ENCODE measurements at regions not wholly inside any gene's neighbourhood (a gene's known extent, or its start where the extent isn't known, plus 50 kb on each side); places are given as distances from the start of the nearest gene placed in this dataset.

- ATAC-seq (no peak), DNase-seq (no peak)
- H3K27me3 Mint-ChIP-seq, result no peaks in the 10 kb centered on the region
- no peaks in the 10 kb centered on the region for H3K4me1 Mint-ChIP-seq
- H3K9me3 Mint-ChIP-seq (ENCODE audit: low read depth), result no peaks in the 10 kb centered on the region
- CTCF ChIA-PET, result no interaction called here
- no peaks in the 10 kb centered on the region for H3K36me3 Mint-ChIP-seq
- H3K27ac Mint-ChIP-seq, result no peak overlapping the region
- H3K4me3 Mint-ChIP-seq, result no peak overlapping the region
These were observed 499.0 kb upstream of the SGCD start for GRCh38 chr5:155827949-155828348.

DNA sequence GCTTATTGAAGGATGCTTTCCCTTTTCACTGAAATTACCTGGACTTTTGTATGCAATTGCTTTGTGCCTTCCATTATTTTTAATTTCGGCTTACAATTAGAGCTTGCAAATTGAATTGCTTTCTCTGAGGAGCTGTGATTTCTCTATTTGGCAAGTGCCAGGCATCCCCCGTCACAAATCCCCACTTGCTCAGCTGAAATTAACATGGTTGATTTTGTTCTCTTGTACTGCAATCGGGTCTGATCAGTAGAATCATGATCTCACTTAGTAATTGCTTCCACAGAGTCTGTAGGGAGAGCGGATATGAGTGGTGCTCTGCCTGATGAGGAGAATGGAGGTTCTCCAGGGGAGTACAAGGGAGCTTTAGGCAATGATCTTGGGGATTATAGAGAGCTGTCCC is 495.5 kb upstream of the SGCD start:
- Mint-ChIP-seq H3K27me3 (no peaks in the 10 kb centered on the region), H3K9me3 (ENCODE audit: low read depth) (no peaks in the 10 kb centered on the region), H3K36me3 (no peaks in the 10 kb centered on the region), H3K4me3 (no peak overlapping the region), H3K4me1 (no peaks in the 10 kb centered on the region), H3K27ac (no peak overlapping the region)
- CTCF ChIA-PET, result no interaction called here
- no peak for ATAC-seq
- DNase-seq, result no peak

DNA sequence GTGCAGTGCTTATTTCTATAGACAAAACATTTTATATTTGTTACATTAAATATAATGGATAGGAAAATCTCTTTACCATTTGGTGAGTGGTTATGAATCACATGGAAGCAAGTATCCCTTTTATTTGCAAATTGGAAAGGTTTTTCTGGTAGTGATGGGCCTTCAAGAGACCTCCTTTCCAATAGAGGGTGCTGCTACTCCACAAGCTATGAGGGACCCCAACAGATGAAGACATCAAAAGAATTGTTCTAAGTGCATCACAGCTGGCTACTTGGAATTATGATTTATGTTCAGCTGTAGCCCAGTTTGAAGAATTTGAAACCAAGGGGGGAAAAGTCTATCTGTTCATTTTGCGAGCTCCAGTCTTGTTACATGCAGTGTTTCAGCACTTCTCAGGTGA is 493.7 kb upstream of the SGCD start:
- CTCF ChIA-PET, result no interaction called here
- Mint-ChIP-seq H3K4me3 (no peak overlapping the region), H3K4me1 (no peaks in the 10 kb centered on the region), H3K27ac (no peak overlapping the region), H3K9me3 (ENCODE audit: low read depth) (no peaks in the 10 kb centered on the region), H3K36me3 (no peaks in the 10 kb centered on the region), H3K27me3 (no peaks in the 10 kb centered on the region)
- DNase-seq, result no peak
- no peak for ATAC-seq

DNA sequence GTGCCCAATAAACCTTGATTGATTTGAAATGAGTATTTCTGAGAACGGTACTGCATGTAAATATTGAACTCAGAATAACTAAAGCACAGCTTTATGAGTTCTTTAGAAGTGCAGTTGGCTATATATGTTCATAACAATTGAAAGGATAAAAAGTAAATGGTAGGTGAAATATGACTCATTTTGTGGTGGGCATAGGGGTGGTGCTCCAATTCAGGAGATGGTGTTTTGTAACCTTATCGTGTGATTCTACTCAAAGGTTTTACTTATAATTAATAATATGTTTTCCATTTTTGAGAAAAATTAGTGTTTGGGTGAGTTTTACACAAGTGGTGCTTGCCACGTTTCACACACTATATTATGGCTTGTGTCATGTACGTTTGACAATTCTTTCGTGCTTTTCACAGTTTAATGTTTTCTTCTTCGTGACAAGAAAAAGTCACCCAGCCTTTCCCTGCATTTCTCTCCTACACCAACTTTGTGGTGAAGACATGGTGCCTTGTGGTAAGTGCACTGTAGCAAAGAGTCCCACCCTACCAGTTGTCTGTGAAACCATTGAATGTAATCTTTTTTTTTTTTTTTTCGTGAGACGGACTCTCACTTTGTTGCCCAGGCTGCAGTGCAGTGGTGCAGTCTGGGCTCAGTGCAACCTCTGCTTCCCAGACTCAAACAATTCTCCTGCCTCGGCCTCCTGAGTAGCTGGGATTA is 492.5 kb upstream of the SGCD start:
- ATAC-seq (no peak), DNase-seq (no peak)
- H3K4me1 Mint-ChIP-seq, result no peaks in the 10 kb centered on the region

GRCh38 chr5:155836089-155836803 is 490.7 kb upstream of the SGCD start:
- H3K4me1 Mint-ChIP-seq, result no peaks in the 10 kb centered on the region
- H3K27ac Mint-ChIP-seq, result no peak overlapping the region
- no peak overlapping the region for H3K4me3 Mint-ChIP-seq
- DNase-seq (no peak), ATAC-seq (no peak)
- no peaks in the 10 kb centered on the region for H3K27me3 Mint-ChIP-seq
- H3K36me3 Mint-ChIP-seq, result no peaks in the 10 kb centered on the region
- peaks cover 3% of the 10 kb centered on the region for H3K9me3 Mint-ChIP-seq (ENCODE audit: low read depth)
- CTCF ChIA-PET, result no interaction called here

More for the DNA sequence above, 492.5 kb upstream of the SGCD start:
- H3K27me3 Mint-ChIP-seq, result no peaks in the 10 kb centered on the region
- no peak overlapping the region for H3K27ac Mint-ChIP-seq
- CTCF ChIA-PET, result no interaction called here
- H3K9me3 Mint-ChIP-seq (ENCODE audit: low read depth), result peaks cover 3% of the 10 kb centered on the region
- H3K36me3 Mint-ChIP-seq, result no peaks in the 10 kb centered on the region
- no peak overlapping the region for H3K4me3 Mint-ChIP-seq

DNA sequence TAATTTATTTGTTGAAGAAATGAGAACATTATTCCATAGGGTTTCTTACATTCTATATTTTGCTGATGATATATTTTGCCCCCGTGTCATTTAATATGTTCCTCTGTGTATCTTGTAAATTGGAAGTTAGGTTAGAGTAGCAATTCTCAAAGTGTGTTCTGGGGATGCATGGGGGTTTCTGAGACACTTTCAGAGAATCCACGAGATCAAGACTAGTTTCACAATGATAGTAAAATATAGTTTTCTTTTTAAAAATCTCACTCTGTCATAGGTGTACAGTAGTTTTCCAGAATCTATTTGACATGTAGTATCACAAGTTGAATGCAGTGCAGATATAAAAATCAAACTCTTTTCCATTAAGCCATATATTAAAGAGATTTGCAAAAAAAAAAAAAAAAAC is 488.6 kb upstream of the SGCD start:
- H3K27me3 Mint-ChIP-seq, result no peaks in the 10 kb centered on the region
- CTCF ChIA-PET, result no interaction called here

DNA sequence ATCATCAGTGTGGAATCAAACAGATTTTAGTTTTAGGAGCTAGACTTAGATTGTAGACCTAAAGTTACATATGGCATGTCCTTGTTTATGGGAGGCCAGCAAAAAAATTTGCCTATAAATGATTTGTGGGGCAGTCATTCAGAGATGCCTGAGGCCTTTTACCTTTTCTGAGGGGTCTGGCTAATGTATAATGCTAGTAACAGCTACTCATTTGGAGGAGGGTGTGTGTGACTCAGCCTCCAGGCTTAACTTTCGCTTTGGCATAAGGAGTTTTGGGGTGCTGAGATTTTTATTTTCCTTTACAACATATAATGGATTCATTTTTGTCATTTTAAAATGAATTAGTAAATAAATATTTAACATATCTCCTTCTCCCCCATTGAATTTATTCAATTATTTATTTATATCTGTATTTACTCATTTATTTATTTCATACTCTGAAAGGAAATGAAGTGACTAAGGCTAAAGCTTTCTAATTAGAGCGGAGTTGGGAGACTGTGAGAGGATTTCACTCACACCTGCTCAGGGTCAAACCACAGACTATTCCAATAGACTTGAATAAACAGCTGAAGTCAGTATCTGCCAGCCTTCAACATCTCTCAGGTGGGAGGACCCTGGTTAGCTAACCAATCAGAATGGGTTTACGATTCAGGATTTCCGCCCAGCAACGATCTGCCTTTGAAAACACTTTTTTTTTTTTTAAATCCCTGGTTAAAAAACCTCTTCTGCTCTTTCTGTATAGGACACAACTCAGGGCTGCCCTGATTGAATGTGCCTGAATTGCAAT is 487.5 kb upstream of the SGCD start:
- no peak overlapping the region for H3K4me3 Mint-ChIP-seq
- ATAC-seq (no peak), DNase-seq (no peak)
- H3K27me3 Mint-ChIP-seq, result no peaks in the 10 kb centered on the region
- CTCF ChIA-PET, result no interaction called here
- H3K36me3 Mint-ChIP-seq, result no peaks in the 10 kb centered on the region
- H3K4me1 Mint-ChIP-seq, result no peaks in the 10 kb centered on the region
- H3K27ac Mint-ChIP-seq, result no peak overlapping the region
- H3K9me3 Mint-ChIP-seq (ENCODE audit: low read depth), result peaks cover 3% of the 10 kb centered on the region

More for the DNA sequence above, 488.6 kb upstream of the SGCD start:
- ATAC-seq (no peak), DNase-seq (no peak)
- H3K36me3 Mint-ChIP-seq, result no peaks in the 10 kb centered on the region
- H3K27ac Mint-ChIP-seq, result no peak overlapping the region
- H3K4me1 Mint-ChIP-seq, result no peaks in the 10 kb centered on the region
- no peak overlapping the region for H3K4me3 Mint-ChIP-seq
- peaks cover 3% of the 10 kb centered on the region for H3K9me3 Mint-ChIP-seq (ENCODE audit: low read depth)

DNA sequence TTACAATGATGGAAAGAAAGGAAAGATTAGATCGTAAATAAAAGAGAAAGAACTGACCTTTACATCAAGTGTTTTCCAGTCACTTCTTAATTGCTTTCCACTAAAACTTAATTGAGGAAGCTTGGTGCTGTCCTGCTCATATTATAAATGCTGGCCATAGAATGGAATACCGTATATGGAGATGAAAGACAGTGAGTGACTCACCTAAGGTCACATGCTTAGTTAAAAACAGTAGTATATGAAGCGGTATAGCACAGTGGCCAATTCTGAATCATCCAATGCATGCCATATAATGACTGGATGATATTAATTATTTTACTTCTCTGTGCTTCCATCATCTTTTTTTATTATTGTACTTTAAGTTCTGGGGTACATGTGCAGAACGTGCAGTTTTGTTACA is 482.4 kb upstream of the SGCD start:
- Mint-ChIP-seq H3K4me1 (no peaks in the 10 kb centered on the region), H3K4me3 (no peak overlapping the region), H3K27me3 (no peaks in the 10 kb centered on the region), H3K36me3 (no peaks in the 10 kb centered on the region), H3K9me3 (ENCODE audit: low read depth) (no peaks in the 10 kb centered on the region), H3K27ac (no peak overlapping the region)
- CTCF ChIA-PET, result no interaction called here
- no peak for ATAC-seq
- DNase-seq, result no peak

GRCh38 chr5:155850370-155850769 is 476.6 kb upstream of the SGCD start:
- DNase-seq (no peak), ATAC-seq (no peak)
- no peak overlapping the region for H3K27ac Mint-ChIP-seq
- H3K4me1 Mint-ChIP-seq, result no peaks in the 10 kb centered on the region
- no peaks in the 10 kb centered on the region for H3K9me3 Mint-ChIP-seq (ENCODE audit: low read depth)
- no peaks in the 10 kb centered on the region for H3K27me3 Mint-ChIP-seq
- no peak overlapping the region for H3K4me3 Mint-ChIP-seq
- H3K36me3 Mint-ChIP-seq, result no peaks in the 10 kb centered on the region
- CTCF ChIA-PET, result no interaction called here

GRCh38 chr5:155866971-155867370 is 460.0 kb upstream of the SGCD start:
- H3K27me3 Mint-ChIP-seq, result no peaks in the 10 kb centered on the region
- CTCF ChIA-PET, result no interaction called here
- H3K4me1 Mint-ChIP-seq, result no peaks in the 10 kb centered on the region
- H3K27ac Mint-ChIP-seq, result no peak overlapping the region
- no peak overlapping the region for H3K4me3 Mint-ChIP-seq
- peaks cover 2% of the 10 kb centered on the region for H3K9me3 Mint-ChIP-seq (ENCODE audit: low read depth)
- H3K36me3 Mint-ChIP-seq, result no peaks in the 10 kb centered on the region
- DNase-seq, result no peak
- no peak for ATAC-seq

DNA sequence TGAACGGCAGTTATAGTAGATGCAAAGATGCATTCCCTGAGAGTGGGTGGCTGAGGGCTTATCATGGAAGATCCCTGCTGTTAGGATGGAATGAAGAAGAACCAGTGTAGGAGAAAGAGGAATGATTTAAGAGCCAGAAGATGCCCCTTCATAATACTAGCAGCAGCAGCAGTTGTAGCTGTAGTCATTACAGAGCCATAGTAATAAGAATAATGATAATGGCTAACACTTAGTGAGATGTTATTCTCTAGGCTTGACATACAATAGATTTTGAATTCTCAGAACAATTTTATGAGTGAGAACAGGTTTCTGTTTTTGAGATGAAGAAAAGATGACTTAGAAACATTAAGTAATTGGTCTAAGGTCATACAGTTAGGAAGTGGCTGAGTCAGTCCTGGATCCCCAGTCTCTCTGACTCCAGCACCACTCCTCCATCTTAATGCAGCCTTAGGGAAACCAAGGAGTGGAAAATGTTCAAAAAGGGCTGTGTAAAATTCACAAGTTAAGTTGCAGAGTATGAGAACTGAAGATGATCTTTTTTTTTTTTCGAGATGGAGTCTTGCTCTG is 459.4 kb upstream of the SGCD start:
- CTCF ChIA-PET, result no interaction called here
- no peak overlapping the region for H3K27ac Mint-ChIP-seq
- H3K4me1 Mint-ChIP-seq, result no peaks in the 10 kb centered on the region
- no peaks in the 10 kb centered on the region for H3K36me3 Mint-ChIP-seq
- H3K27me3 Mint-ChIP-seq, result no peaks in the 10 kb centered on the region
- H3K4me3 Mint-ChIP-seq, result no peak overlapping the region
- peaks cover 2% of the 10 kb centered on the region for H3K9me3 Mint-ChIP-seq (ENCODE audit: low read depth)
- DNase-seq (no peak), ATAC-seq (no peak)

GRCh38 chr5:155870636-155871035 is 456.3 kb upstream of the SGCD start:
- no peak overlapping the region for H3K4me3 Mint-ChIP-seq
- peaks cover 2% of the 10 kb centered on the region for H3K9me3 Mint-ChIP-seq (ENCODE audit: low read depth)
- no peak overlapping the region for H3K27ac Mint-ChIP-seq
- no peaks in the 10 kb centered on the region for H3K4me1 Mint-ChIP-seq
- CTCF ChIA-PET, result no interaction called here
- ATAC-seq (no peak), DNase-seq (no peak)
- H3K36me3 Mint-ChIP-seq, result no peaks in the 10 kb centered on the region
- no peaks in the 10 kb centered on the region for H3K27me3 Mint-ChIP-seq

- DNase-seq (no peak), ATAC-seq (no peak)
- no peak overlapping the region for H3K27ac Mint-ChIP-seq
- CTCF ChIA-PET, result no interaction called here
- H3K36me3 Mint-ChIP-seq, result no peaks in the 10 kb centered on the region
- H3K27me3 Mint-ChIP-seq, result no peaks in the 10 kb centered on the region
- peaks cover 2% of the 10 kb centered on the region for H3K9me3 Mint-ChIP-seq (ENCODE audit: low read depth)
- H3K4me1 Mint-ChIP-seq, result no peaks in the 10 kb centered on the region
- H3K4me3 Mint-ChIP-seq, result no peak overlapping the region
These were observed 455.3 kb upstream of the SGCD start for GRCh38 chr5:155871623-155872022.
